ENCODE measurements at regions not wholly inside any gene's neighbourhood (a gene's known extent, or its start where the extent isn't known, plus 50 kb on each side); places are given as distances from the start of the nearest gene placed in this dataset.

GRCh38 chr14:27008187-27008586 is 410.4 kb upstream of the NOVA1 start:
- no peak for DNase-seq

- DNase-seq: no peak
Observed at GRCh38 chr14:27012641-27013040, 414.8 kb upstream of the NOVA1 start.

- DNase-seq: no peak
Observed at GRCh38 chr14:27013678-27014077, 415.8 kb upstream of the NOVA1 start.

GRCh38 chr14:27015065-27015464 is 417.2 kb upstream of the NOVA1 start:
- peak; percentile 67 for DNase-seq

GRCh38 chr14:27025648-27026047 is 427.8 kb upstream of the NOVA1 start:
- no peak for DNase-seq

- no peak for DNase-seq
Observed at GRCh38 chr14:27026097-27026496, 428.3 kb upstream of the NOVA1 start.

- DNase-seq: peak; percentile 12
Observed at GRCh38 chr14:27040552-27040951, 442.7 kb upstream of the NOVA1 start.

GRCh38 chr14:27049701-27050100 is 451.9 kb upstream of the NOVA1 start:
- DNase-seq: no peak

- no peak for DNase-seq
Observed at GRCh38 chr14:27050208-27050607, 452.4 kb upstream of the NOVA1 start.

GRCh38 chr14:27056586-27056985 is 458.8 kb upstream of the NOVA1 start:
- no peak for DNase-seq

- no peak for DNase-seq
Observed at GRCh38 chr14:27061299-27061698, 463.5 kb upstream of the NOVA1 start.

- no peak for DNase-seq
Observed at GRCh38 chr14:27063959-27064358, 466.1 kb upstream of the NOVA1 start.

- DNase-seq: no peak
Observed at GRCh38 chr14:27065886-27066285, 468.1 kb upstream of the NOVA1 start.

- DNase-seq: no peak
Observed at GRCh38 chr14:27067961-27068360, 470.1 kb upstream of the NOVA1 start.

GRCh38 chr14:27072589-27072988 is 474.8 kb upstream of the NOVA1 start:
- no peak for DNase-seq

GRCh38 chr14:27075503-27075902 is 477.7 kb upstream of the NOVA1 start:
- DNase-seq: no peak

GRCh38 chr14:27077214-27077613 is 479.4 kb upstream of the NOVA1 start:
- no peak for DNase-seq

GRCh38 chr14:27077710-27078109 is 479.9 kb upstream of the NOVA1 start:
- no peak for DNase-seq

- no peak for DNase-seq
Observed at GRCh38 chr14:27078191-27078590, 480.4 kb upstream of the NOVA1 start.

GRCh38 chr14:27079716-27080115 is 481.9 kb upstream of the NOVA1 start:
- no peak for DNase-seq

- DNase-seq: no peak
Observed at GRCh38 chr14:27085500-27085899, 487.7 kb upstream of the NOVA1 start.

- no peak for DNase-seq
Observed at GRCh38 chr14:27090716-27091115, 492.9 kb upstream of the NOVA1 start.

- no peak for DNase-seq
Observed at GRCh38 chr14:27091973-27092372, 494.1 kb upstream of the NOVA1 start.

- peak; percentile 32 for DNase-seq
Observed at GRCh38 chr14:27096091-27096490, 498.3 kb upstream of the NOVA1 start.

- DNase-seq: no peak
Observed at GRCh38 chr14:27098451-27098850, 500.6 kb upstream of the NOVA1 start.

- no peak for DNase-seq
Observed at GRCh38 chr14:27114180-27114579, 516.3 kb upstream of the NOVA1 start.
